SKM-1 (cell line): ENCODE measurements at regions not wholly inside any gene's neighbourhood (a gene's known extent, or its start where the extent isn't known, plus 50 kb on each side); places are given as distances from the start of the nearest gene placed in this dataset.
"Not testable (repeated sequence)": the region's sequence is repeated elsewhere in the genome, so short reads cannot be mapped to it uniquely, and the experiment has no call there.

Experiments used
- DNase-seq: peaks from one replicate; lab custom pipeline; 2025; ENCODE audit not compliant: unreplicated experiment; lab: John Stamatoyannopoulos, UW

DNA sequence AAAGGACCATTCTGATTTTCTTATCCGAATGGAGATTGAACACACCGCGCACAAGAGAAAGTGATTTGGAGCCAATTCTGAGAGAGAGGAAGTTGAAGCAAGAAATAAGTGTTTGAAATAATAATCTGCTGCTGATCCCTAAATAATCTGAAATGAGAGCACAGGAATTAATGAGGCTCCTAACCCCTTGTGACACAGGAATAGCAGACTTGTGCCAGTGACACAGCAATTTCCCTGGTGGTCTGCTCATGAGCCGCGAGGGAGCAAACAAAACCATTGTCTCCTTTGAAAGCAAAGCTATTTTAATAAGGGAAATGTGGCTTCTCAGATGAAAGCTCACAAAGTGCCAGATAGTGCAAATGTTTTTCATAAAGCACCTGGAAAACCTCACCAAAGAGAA lies 936.1 kb upstream of the WWC1 start:
- no peak for DNase-seq

- DNase-seq = no peak
These were observed 935.1 kb upstream of the WWC1 start for GRCh38 chr5:167356374-167356773.

DNA sequence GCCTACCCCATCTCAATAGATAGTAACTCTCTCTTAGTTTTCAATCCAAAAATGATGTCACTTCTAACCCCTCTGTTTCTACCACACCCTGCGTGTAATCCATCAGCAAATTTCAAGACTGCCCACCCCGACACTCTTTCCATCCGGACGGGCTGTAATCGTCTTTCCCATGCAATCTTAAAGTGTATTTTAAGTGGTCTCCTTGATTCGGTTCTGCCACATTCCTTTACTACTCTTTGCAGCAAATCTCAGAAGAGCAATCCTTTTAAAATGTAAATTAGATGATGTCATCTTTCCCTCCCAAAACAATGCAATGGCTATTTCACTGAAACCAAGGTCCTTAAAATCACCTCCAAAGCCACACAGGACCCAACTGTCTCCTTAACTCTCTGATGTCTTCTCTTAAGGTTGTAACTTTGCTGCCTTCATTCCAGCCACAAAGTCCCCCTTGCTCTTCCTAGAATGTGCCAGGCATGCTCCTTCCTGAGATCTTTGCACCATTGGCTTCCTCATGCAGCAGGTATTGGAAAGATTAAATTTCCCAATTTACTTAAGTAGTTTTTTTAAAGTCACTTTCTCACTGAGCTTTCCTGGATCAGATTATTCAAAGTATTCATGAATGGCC lies 932.5 kb upstream of the WWC1 start:
- no peak for DNase-seq

DNA sequence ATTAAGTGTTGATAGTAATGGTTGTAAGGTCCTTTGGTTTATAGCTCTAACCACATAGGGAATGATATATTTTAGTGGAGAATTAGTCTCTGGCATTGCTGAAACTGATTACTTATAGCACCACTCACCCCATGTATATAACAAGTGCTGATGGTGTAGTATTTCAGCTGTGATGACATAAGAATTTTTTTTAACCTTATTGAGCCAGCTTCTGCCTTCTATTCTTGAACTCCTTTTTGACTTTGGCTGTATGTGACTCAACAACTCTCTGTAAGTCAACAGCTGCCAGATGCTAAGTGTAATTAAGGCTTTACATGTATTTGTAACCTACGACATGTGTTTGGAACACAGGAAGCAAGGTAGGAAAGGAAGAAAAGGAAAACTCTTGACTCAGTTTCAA lies 929.6 kb upstream of the WWC1 start:
- DNase-seq = no peak

- no peak for DNase-seq
These were observed 928.4 kb upstream of the WWC1 start for GRCh38 chr5:167363065-167363464.

DNA sequence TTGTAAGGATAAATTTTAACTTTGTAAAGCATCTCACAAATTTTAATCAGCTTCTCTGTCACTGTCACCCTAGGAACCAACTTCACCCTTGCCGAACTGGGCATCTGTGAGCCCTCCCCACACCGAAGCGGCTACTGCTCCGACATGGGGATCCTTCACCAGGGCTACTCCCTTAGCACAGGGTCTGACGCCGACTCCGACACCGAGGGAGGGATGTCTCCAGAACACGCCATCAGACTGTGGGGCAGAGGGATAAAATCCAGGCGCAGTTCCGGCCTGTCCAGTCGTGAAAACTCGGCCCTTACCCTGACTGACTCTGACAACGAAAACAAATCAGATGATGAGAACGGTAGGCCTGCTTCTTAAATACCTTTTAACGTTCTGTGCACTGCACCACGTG lies 916.3 kb upstream of the WWC1 start:
- no peak for DNase-seq

DNA sequence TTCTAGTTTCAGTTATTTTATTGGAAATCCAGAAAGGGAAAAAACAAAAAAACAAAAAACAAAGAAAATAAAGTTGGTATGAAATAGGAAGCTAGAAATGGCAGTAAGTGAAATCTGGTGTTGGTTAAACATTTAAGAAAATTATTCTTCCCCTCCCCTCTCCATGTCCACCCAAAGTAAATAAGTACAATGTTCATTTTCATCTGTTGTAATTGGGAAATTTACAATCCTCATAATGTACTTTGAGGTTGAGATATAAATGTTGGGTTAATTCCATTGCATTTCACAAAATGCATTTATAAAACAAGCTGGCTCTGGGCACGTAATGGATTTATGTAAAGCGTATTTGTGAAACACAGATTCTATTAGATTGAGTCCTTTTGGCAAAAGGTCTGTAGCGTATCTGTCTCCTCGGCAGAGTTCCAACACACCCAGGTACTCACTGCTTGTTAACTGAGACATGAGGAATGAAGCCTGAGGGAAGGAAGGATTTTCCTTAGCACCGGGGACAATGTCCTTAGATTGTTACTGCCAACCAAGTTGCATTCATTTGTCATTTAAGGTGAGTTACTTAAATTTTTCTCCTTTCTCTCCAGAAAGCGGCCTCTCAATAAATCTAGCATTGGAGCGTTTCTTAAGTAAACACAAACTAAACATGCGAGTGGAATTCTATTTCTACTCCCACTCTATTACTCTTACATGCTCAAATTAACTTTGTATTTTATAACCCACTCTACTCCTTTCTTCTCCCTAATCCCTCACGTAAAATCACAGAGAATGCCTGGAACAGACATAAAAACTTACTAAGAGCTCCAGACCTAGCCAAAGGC lies 912.3 kb upstream of the WWC1 start:
- DNase-seq = no peak

GRCh38 chr5:167381457-167381856 lies 910.0 kb upstream of the WWC1 start:
- no peak for DNase-seq

DNA sequence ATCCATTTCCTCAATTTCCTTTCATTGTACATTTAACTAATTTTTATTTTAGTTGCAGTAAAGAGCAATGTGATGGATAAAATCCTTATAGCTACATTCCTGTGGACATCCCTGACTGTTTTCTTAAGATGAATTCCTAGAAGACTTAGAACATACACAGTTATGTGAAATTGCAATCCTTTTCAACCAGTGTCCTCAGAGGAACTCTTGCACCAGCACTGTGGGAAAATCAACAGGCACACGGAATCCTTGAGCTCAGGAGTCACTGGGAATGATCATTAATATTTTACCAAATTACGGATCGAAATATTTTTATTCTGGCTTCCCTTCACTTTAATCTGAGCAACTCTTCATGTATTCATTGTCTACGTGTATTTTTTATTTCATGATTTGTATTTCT lies 901.9 kb upstream of the WWC1 start:
- no peak for DNase-seq

DNA sequence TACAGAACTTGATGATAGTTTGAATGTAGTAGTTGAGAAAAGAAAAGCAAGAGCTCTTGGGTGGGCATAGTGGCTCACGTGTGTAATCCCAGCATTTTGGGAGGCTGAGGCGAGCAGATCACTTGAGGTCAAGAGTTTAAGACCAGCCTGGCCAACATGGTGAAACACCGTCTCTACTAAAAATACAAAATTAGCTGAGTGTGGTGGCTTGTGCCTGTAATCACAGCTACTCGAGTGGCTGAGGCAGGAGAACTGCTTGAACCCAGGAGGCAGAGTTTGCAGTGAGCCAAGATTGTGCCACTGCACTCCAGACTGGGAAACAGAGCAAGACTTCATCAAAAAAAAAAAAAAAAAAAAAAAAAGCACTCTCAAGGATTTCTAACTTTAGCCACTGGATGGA lies 900.2 kb upstream of the WWC1 start:
- DNase-seq = not testable (repeated sequence)

GRCh38 chr5:167392240-167392639 lies 899.2 kb upstream of the WWC1 start:
- DNase-seq = no peak

DNA sequence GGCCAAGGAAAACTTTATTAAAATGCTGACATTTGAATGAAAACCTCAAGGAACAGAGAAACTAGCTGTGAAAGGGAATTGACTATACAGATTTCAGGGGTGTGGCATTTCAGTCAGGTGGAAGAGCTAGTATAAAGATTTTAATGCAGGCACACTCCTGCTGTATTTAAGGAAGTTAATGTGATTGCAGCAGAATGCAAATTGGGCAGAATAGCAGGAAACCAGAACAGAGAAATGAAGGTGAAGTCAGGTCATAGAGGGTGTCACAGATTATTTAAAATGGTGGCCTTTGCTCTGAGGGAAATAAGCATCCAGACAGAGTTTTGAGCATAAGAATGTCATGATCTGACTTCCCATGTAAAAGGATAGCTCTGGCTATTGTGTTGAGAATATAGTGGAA lies 898.1 kb upstream of the WWC1 start:
- DNase-seq = no peak

- DNase-seq = no peak
These were observed 888.8 kb upstream of the WWC1 start for GRCh38 chr5:167402671-167403070.

DNA sequence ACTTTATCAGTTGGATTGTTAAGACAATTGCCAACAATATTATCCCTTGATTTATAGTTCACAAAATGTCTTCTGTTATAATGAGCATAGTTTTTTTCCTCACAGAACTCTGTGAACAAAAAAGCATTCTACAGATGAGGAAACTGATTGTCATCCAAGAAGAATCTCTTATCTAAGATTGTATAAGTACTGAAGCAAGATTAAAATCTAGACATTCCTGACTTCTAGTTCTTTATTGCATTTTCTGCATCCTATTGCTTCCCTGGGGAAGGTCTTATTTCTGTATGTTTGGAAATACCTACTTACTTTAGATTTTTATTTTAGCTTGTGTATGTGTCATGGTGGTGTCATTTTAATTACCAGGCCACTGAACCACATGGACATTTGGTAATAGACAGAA lies 884.9 kb upstream of the WWC1 start:
- no peak for DNase-seq

DNA sequence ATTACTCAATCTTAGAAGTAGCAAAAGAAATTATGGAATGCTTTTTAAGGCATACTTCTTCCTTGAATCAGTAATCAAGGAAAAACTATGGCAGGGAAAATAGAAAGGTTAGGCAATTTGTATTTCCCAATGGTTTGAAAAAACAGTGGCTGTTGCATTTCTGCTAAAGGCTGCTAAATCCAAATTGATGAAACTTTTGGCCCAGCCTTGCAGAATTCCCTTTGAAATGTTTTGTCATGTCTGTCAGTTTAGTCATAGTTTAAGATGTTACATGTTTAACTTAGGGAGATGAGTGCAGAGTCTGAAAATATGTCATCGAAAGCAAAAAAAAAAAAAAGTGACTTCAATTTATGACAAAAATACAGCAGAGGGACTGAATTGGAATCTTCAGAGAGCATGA lies 878.9 kb upstream of the WWC1 start:
- DNase-seq = no peak

DNA sequence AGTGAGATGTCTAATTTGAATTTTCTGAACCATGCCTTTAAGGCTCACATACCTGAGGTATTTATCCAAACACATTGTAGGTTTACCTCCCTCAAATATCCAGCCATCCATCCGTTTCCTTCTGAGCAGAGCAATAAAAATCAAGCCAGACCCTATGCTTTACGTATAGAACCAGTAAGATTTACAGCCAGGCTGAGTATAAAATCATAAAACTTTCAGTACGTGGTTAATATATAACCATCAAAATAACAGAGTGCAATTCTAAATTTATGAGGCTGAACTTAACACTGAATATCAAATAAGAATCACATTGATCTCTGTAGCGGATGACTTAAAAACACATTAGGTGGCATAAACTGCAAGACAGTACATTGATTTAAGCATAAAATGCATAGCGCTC lies 877.9 kb upstream of the WWC1 start:
- no peak for DNase-seq

- no peak for DNase-seq
These were observed 876.8 kb upstream of the WWC1 start for GRCh38 chr5:167414611-167415010.

DNA sequence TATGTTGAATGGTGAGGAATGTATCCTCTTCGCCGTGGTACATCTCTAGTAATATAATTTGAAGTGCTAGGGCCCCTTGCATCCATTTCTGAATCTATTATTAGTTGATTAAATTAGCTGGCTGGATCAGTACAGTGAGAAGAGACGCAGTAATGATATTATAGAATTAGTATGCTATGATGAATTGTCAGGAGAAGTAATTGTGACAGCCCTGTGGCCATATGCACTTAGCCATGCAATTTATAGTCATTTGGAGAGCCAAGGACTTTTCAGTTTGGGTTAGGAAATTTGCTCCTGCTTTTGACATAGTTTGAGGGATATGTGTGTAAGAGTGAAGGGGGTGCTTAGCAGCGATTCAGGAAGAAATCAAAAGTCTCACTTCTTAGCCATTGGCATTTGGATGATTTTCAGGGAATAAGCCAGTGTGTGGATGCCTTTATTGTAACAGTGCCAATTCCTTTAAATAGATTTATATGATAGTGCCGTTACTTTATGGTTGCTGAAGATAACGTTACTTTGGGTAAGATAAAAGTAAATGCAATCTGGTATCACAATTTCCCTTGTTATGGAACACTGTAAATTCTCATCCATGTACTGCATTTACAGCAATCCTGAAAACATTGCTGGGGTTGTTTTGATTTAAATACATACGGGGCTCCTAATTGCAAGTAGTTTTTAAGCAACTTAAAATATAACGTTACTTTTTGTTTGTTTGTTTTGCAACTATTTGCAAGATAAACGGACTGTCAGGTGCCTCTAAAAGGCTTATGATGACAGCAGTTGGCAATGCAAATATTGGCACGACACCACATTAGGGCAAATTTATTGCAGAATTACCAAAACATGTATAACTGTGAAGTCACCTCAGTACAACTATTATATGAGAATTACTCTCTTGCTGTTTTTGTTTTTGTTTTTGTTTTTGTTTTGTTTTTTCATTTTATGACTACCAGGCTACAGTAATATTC lies 875.4 kb upstream of the WWC1 start:
- DNase-seq = no peak

DNA sequence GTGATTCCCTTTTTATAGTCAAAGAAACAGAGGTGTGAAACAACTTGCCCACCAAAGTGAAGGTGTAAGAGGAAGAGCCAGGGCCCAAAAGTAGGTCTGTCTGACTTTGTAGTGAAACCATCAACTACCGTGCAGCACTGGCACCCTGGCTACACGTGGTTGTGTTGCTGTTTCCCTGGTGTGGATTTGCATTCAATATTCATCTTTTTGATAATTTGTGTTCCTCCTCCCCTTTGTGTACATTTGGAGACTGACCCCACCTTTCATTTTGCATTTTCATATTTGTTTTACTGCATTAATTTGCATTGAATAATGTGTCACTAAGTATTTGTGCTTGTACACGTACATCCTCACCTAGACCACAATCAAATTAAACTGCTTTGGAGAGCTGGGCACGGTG lies 873.8 kb upstream of the WWC1 start:
- DNase-seq = no peak

GRCh38 chr5:167425161-167425560 lies 866.3 kb upstream of the WWC1 start:
- no peak for DNase-seq

GRCh38 chr5:167426501-167426900 lies 864.9 kb upstream of the WWC1 start:
- no peak for DNase-seq

- not testable (repeated sequence) for DNase-seq
These were observed 863.8 kb upstream of the WWC1 start for GRCh38 chr5:167427641-167428040.
